ENCODE measurements at regions not wholly inside any gene's neighbourhood (a gene's known extent, or its start where the extent isn't known, plus 50 kb on each side); places are given as distances from the start of the nearest gene placed in this dataset.

- no peak for TF ChIP-seq CTCF (IDR thresholded peaks at IDR 0.05; ENCODE audit: poor library complexity)
- TF ChIP-seq EZH2 (IDR thresholded peaks at IDR 0.05; ENCODE audit: borderline replicate concordance) = no peak
- no peak for TF ChIP-seq EZH2phosphoT487 (IDR thresholded peaks at IDR 0.05; ENCODE audit: low read depth, severe bottlenecking, unreplicated experiment)
These were observed 184.2 kb downstream of the SUCLA2 start for GRCh38 chr13:47816831-47817230.

Data from hepatocyte (in vitro differentiated cells).